ENCODE measurements at regions not wholly inside any gene's neighbourhood (a gene's known extent, or its start where the extent isn't known, plus 50 kb on each side); places are given as distances from the start of the nearest gene placed in this dataset.

GRCh38 chr3:16658004-16658924 lies 53.0 kb upstream of the DAZL start:
- peaks cover 0 to 5% (median 3%) of the 10 kb centered on the region in 3 donors for H3K36me3 Mint-ChIP-seq
- H3K4me1 Mint-ChIP-seq = peaks cover 12 to 13% of the 10 kb centered on the region in 2 donors
- peaks cover 0 to 4% (median 4%) of the 10 kb centered on the region in 3 donors for H3K27me3 Mint-ChIP-seq (ENCODE audit: low read depth in 3 of 3)
- H3K9me3 Mint-ChIP-seq = peaks cover 0 to 13% (median 0%) of the 10 kb centered on the region in 6 donors
- no peak overlapping the region for H3K27ac Mint-ChIP-seq
- DNase-seq = no peak
- H3K4me3 Mint-ChIP-seq = peak overlapping the region in 2 of 5 donors; percentile 5 to 34

- Mint-ChIP-seq H3K9me3 (peaks cover 0 to 13% (median 0%) of the 10 kb centered on the region in 6 donors), H3K27me3 (ENCODE audit: low read depth in 3 of 3) (peaks cover 0 to 4% (median 4%) of the 10 kb centered on the region in 3 donors), H3K36me3 (peaks cover 0 to 5% (median 3%) of the 10 kb centered on the region in 3 donors), H3K27ac (no peak overlapping the region), H3K4me1 (peaks cover 12 to 13% of the 10 kb centered on the region in 2 donors), H3K4me3 (peak overlapping the region in 1 of 5 donors; percentile 34)
- no peak for DNase-seq
Observed at GRCh38 chr3:16658925-16659793, 53.9 kb upstream of the DAZL start.

- Mint-ChIP-seq H3K4me3 (no peak overlapping the region), H3K27me3 (ENCODE audit: low read depth in 3 of 3) (peaks cover 2 to 4% (median 3%) of the 10 kb centered on the region in 3 donors), H3K4me1 (no peaks in the 10 kb centered on the region), H3K36me3 (peaks cover 0 to 5% (median 3%) of the 10 kb centered on the region in 3 donors), H3K9me3 (peaks cover 0 to 13% (median 0%) of the 10 kb centered on the region in 6 donors), H3K27ac (no peak overlapping the region)
- no peak for DNase-seq
Observed at GRCh38 chr3:16663854-16664712, 58.9 kb upstream of the DAZL start.

GRCh38 chr3:16665282-16665741 lies 60.1 kb upstream of the DAZL start:
- no peaks in the 10 kb centered on the region for H3K4me1 Mint-ChIP-seq
- peaks cover 2 to 4% (median 3%) of the 10 kb centered on the region in 3 donors for H3K27me3 Mint-ChIP-seq (ENCODE audit: low read depth in 3 of 3)
- H3K27ac Mint-ChIP-seq = no peak overlapping the region

GRCh38 chr3:16666206-16666605 lies 61.0 kb upstream of the DAZL start:
- Mint-ChIP-seq H3K9me3 (peaks cover 0 to 10% (median 0%) of the 10 kb centered on the region in 6 donors), H3K27me3 (ENCODE audit: low read depth in 3 of 3) (peaks cover 0 to 4% (median 3%) of the 10 kb centered on the region in 3 donors), H3K27ac (no peak overlapping the region), H3K36me3 (peaks cover 0 to 3% (median 2%) of the 10 kb centered on the region in 3 donors), H3K4me3 (no peak overlapping the region), H3K4me1 (no peaks in the 10 kb centered on the region)
- no peak for DNase-seq

More at GRCh38 chr3:16665282-16665741, 60.1 kb upstream of the DAZL start:
- peaks cover 0 to 13% (median 0%) of the 10 kb centered on the region in 6 donors for H3K9me3 Mint-ChIP-seq
- no peak overlapping the region for H3K4me3 Mint-ChIP-seq
- DNase-seq = peak in 1 of 3 donors; percentile 39
- H3K36me3 Mint-ChIP-seq = peaks cover 0 to 5% (median 3%) of the 10 kb centered on the region in 3 donors

GRCh38 chr3:16667633-16668032 lies 62.4 kb upstream of the DAZL start:
- Mint-ChIP-seq H3K4me3 (no peak overlapping the region), H3K36me3 (peaks cover 0 to 2% (median 0%) of the 10 kb centered on the region in 3 donors), H3K27me3 (ENCODE audit: low read depth in 3 of 3) (peaks cover 0 to 8% (median 2%) of the 10 kb centered on the region in 3 donors), H3K27ac (no peak overlapping the region), H3K4me1 (no peaks in the 10 kb centered on the region), H3K9me3 (no peaks in the 10 kb centered on the region)
- no peak for DNase-seq

GRCh38 chr3:16668776-16669545 lies 63.7 kb upstream of the DAZL start:
- H3K36me3 Mint-ChIP-seq = peaks cover 0 to 2% (median 0%) of the 10 kb centered on the region in 3 donors
- no peak overlapping the region for H3K4me3 Mint-ChIP-seq
- DNase-seq = no peak
- peaks cover 0 to 2% (median 0%) of the 10 kb centered on the region in 6 donors for H3K9me3 Mint-ChIP-seq
- H3K4me1 Mint-ChIP-seq = no peaks in the 10 kb centered on the region
- no peak overlapping the region for H3K27ac Mint-ChIP-seq
- peaks cover 0 to 8% (median 2%) of the 10 kb centered on the region in 3 donors for H3K27me3 Mint-ChIP-seq (ENCODE audit: low read depth in 3 of 3)

- Mint-ChIP-seq H3K27ac (no peak overlapping the region), H3K9me3 (peaks cover 0 to 2% (median under 1%) of the 10 kb centered on the region in 6 donors), H3K4me1 (no peaks in the 10 kb centered on the region), H3K36me3 (peaks cover 0 to 2% (median 0%) of the 10 kb centered on the region in 3 donors), H3K4me3 (no peak overlapping the region), H3K27me3 (ENCODE audit: low read depth in 3 of 3) (peaks cover 0 to 8% (median 2%) of the 10 kb centered on the region in 3 donors)
- no peak for DNase-seq
Observed at GRCh38 chr3:16670191-16670590, 65.0 kb upstream of the DAZL start.

- Mint-ChIP-seq H3K27ac (no peak overlapping the region), H3K9me3 (peaks cover 2 to 12% (median 7%) of the 10 kb centered on the region in 6 donors), H3K27me3 (ENCODE audit: low read depth in 3 of 3) (peaks cover 0 to 15% (median 1%) of the 10 kb centered on the region in 3 donors)
Observed at GRCh38 chr3:16671690-16672089, 66.5 kb upstream of the DAZL start.

GRCh38 chr3:16673530-16673929 lies 68.3 kb upstream of the DAZL start:
- H3K9me3 Mint-ChIP-seq = peaks cover 6 to 18% (median 9%) of the 10 kb centered on the region in 6 donors
- no peak overlapping the region for H3K27ac Mint-ChIP-seq
- H3K36me3 Mint-ChIP-seq = peaks cover 0 to 7% (median 4%) of the 10 kb centered on the region in 3 donors
- H3K4me1 Mint-ChIP-seq = no peaks in the 10 kb centered on the region
- H3K4me3 Mint-ChIP-seq = no peak overlapping the region
- H3K27me3 Mint-ChIP-seq (ENCODE audit: low read depth in 3 of 3) = peaks cover 0 to 11% (median 0%) of the 10 kb centered on the region in 3 donors
- DNase-seq = no peak

More at GRCh38 chr3:16671690-16672089, 66.5 kb upstream of the DAZL start:
- DNase-seq = no peak
- Mint-ChIP-seq H3K4me1 (no peaks in the 10 kb centered on the region), H3K4me3 (no peak overlapping the region), H3K36me3 (peaks cover 0 to 7% (median 0%) of the 10 kb centered on the region in 3 donors)

GRCh38 chr3:16675805-16676204 lies 70.6 kb upstream of the DAZL start:
- Mint-ChIP-seq H3K4me1 (no peaks in the 10 kb centered on the region), H3K4me3 (no peak overlapping the region), H3K27ac (no peak overlapping the region), H3K27me3 (ENCODE audit: low read depth in 3 of 3) (peaks cover 0 to 11% (median 0%) of the 10 kb centered on the region in 3 donors), H3K36me3 (peaks cover 0 to 7% (median 4%) of the 10 kb centered on the region in 3 donors), H3K9me3 (peaks cover 6 to 18% (median 9%) of the 10 kb centered on the region in 6 donors)
- no peak for DNase-seq

- H3K4me3 Mint-ChIP-seq = no peak overlapping the region
- peaks cover 0 to 1% (median 0%) of the 10 kb centered on the region in 6 donors for H3K9me3 Mint-ChIP-seq
Observed at GRCh38 chr3:16686679-16687078, 81.5 kb upstream of the DAZL start.

More at GRCh38 chr3:16686679-16687078, 81.5 kb upstream of the DAZL start:
- no peaks in the 10 kb centered on the region for H3K4me1 Mint-ChIP-seq
- no peak for DNase-seq
- H3K36me3 Mint-ChIP-seq = no peaks in the 10 kb centered on the region
- H3K27ac Mint-ChIP-seq = no peak overlapping the region
- peaks cover 3 to 5% (median 3%) of the 10 kb centered on the region in 3 donors for H3K27me3 Mint-ChIP-seq (ENCODE audit: low read depth in 3 of 3)

All from immature natural killer cell (primary cell).